SK-N-SH treated with all-trans-retinoic acid at 6 μM for 48 hours (cell line): ENCODE measurements at regions not wholly inside any gene's neighbourhood (a gene's known extent, or its start where the extent isn't known, plus 50 kb on each side); places are given as distances from the start of the nearest gene placed in this dataset.

Experiments used
- ARNTL ChIP-seq: fragments of 450-650 bp; formaldehyde crosslinking; IDR thresholded peaks from 2 replicates; pipeline ENCODE4 v1.5.0; 2020; ENCODE audit warnings: low read depth, mild to moderate bottlenecking, moderate library complexity, borderline replicate concordance
- CSDC2 ChIP-seq: fragments of 250-450 bp; sonication (Bioruptor Pico); IDR thresholded peaks from 2 replicates; pipeline ENCODE4 v1.5.0; 2020; ENCODE audit warnings: mild to moderate bottlenecking, moderate library complexity
- GLIS3 ChIP-seq: fragments of 250-450 bp; sonication (Bioruptor Pico); IDR thresholded peaks from 2 replicates; pipeline ENCODE4 v1.5.0; 2020; ENCODE audit warnings: mild to moderate bottlenecking, moderate library complexity
- OSR1 ChIP-seq: fragments of 250-450 bp; sonication (Bioruptor Pico); IDR thresholded peaks from 2 replicates; pipeline ENCODE4 v1.8.0; 2022; ENCODE audit warnings: moderate library complexity, mild to moderate bottlenecking, inconsistent platforms
- ZC3H10 ChIP-seq: fragments of 250-450 bp; sonication (Bioruptor Pico); IDR thresholded peaks from 2 replicates; pipeline ENCODE4 v1.5.1; 2021; ENCODE audit warnings: mild to moderate bottlenecking, moderate library complexity
- ZFP30 ChIP-seq: fragments of 450-650 bp; formaldehyde crosslinking; IDR thresholded peaks from 2 replicates; pipeline ENCODE4 v1.5.0; 2022; ENCODE audit warnings: mild to moderate bottlenecking, moderate library complexity
- ZNF565 ChIP-seq: fragments of 450-650 bp; formaldehyde crosslinking; conservative IDR thresholded peaks from 2 replicates; pipeline ENCODE4 v1.5.0; 2020; ENCODE audit warnings: low read depth, mild to moderate bottlenecking, moderate library complexity
- ZNF70 ChIP-seq: fragments of 450-650 bp; formaldehyde crosslinking; IDR thresholded peaks from 2 replicates; pipeline ENCODE4 v1.5.0; 2020; ENCODE audit warnings: mild to moderate bottlenecking, moderate library complexity
- TF ChIP-seq, protein P1 (sequence below): fragments of 250-450 bp; sonication (Bioruptor Pico); IDR thresholded peaks from 2 replicates; pipeline ENCODE4 v1.5.1; 2020; ENCODE audit warnings: low read depth, mild to moderate bottlenecking, moderate library complexity
- TF ChIP-seq, protein P2 (sequence below): fragments of 250-450 bp; sonication (Bioruptor Pico); IDR thresholded peaks from 2 replicates; pipeline ENCODE4 v1.8.0; 2020; ENCODE audit warnings: mild to moderate bottlenecking, moderate library complexity, borderline replicate concordance

DNA sequence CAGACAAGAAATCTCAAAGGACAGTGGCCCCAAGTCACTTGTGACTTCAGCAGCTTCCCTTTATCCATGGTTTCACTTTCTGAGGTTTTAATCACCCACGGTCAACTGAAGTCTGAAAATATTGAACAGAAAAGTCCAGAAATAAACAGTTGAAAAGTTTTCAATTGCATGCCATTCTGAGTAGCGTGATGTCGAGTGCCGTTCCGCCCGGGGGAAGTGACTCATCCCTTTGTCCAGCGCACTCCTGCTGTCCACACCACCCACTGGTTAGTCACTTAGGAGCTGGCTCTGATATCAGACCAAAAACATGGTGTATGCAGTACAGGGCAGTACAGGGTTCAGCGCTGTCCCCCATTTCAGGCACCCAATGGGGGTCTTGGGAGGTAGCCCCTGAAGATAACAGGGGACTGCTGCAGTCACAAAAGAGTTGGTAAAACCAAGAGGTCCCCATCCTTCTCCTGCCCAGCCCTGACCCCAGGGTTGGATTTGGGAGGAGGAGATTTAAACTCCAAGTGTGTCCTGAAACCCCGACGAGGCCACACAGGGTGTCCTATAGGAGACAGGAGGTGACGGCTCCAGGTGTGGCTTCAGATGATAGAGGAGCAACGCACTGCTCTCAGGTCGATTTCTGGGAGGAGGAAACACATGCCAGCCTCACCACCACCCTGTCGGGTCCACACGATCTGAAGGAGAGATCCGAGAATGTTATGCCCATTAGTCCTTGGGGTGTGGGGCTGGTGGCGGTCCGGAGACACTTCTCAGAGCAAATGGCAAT, 390.1 kb downstream of the CTTN start:
- TF ChIP-seq ZNF70 (CRISPR knock-in tag) (no peak), OSR1 (no peak), CSDC2 (no peak), ZC3H10 (CRISPR knock-in tag) (no peak), ZFP30 (no peak), ZNF565 (CRISPR knock-in tag) (no peak), ARNTL (CRISPR knock-in tag) (no peak), GLIS3 (no peak)
- TF ChIP-seq, protein P1, sequence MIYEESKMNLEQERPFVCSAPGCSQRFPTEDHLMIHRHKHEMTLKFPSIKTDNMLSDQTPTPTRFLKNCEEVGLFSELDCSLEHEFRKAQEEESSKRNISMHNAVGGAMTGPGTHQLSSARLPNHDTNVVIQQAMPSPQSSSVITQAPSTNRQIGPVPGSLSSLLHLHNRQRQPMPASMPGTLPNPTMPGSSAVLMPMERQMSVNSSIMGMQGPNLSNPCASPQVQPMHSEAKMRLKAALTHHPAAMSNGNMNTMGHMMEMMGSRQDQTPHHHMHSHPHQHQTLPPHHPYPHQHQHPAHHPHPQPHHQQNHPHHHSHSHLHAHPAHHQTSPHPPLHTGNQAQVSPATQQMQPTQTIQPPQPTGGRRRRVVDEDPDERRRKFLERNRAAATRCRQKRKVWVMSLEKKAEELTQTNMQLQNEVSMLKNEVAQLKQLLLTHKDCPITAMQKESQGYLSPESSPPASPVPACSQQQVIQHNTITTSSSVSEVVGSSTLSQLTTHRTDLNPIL (CRISPR knock-in tag) = no peak
- TF ChIP-seq, protein P2, sequence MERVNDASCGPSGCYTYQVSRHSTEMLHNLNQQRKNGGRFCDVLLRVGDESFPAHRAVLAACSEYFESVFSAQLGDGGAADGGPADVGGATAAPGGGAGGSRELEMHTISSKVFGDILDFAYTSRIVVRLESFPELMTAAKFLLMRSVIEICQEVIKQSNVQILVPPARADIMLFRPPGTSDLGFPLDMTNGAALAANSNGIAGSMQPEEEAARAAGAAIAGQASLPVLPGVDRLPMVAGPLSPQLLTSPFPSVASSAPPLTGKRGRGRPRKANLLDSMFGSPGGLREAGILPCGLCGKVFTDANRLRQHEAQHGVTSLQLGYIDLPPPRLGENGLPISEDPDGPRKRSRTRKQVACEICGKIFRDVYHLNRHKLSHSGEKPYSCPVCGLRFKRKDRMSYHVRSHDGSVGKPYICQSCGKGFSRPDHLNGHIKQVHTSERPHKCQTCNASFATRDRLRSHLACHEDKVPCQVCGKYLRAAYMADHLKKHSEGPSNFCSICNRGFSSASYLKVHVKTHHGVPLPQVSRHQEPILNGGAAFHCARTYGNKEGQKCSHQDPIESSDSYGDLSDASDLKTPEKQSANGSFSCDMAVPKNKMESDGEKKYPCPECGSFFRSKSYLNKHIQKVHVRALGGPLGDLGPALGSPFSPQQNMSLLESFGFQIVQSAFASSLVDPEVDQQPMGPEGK (CRISPR knock-in tag) = no peak
